ENCODE measurements at regions not wholly inside any gene's neighbourhood (a gene's known extent, or its start where the extent isn't known, plus 50 kb on each side); places are given as distances from the start of the nearest gene placed in this dataset.
"Not testable (repeated sequence)": the region's sequence is repeated elsewhere in the genome, so short reads cannot be mapped to it uniquely, and the experiment has no call there.

DNA sequence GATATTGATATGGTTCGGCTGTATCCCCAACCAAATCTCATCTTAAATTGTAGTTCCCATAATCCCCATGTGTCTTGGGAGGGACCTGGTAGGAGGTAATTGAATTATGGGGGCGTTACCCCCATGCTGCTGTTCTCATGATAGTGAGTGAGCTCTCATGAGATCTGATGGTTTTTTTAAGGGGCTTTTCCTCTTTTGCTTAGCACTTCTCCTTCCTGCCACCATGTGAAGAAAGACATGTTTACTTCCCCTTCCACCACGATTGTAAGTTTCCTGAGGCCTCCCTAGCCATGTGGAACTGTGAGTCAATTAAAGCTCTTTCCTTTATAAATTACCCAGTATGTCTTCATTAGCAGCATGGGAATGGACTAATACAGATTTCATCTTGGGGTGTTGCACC, 358.6 kb downstream of the TXNL1 start:
- DNase-seq (ENCODE audit: low read depth) = not testable (repeated sequence)

DNA sequence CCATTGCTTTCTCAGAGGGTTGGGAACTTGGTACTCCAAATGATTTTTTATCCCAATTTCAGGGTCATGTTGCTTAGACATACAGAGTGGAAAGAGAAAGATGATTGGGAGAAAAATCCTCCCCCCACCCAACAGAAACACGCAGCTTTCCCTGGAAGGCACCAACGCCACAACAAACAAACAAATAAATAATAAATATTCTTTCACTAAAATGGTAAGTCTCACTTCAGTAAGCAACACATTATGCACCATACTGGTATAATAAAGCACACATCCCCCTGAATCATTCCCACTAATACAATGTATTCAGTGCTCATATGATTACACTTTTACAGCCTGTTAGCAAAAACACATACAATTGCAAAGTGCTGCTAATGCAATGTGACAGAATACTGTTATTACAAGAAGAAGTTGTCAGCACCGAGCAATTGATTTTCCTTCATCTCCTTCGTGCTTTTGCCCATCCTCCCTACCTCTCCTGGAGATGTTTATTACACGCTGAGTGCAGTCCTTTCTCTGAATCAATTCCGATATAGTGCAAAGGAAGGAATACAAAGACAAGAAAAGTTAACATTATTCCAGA, 359.9 kb downstream of the TXNL1 start:
- DNase-seq (ENCODE audit: low read depth) = no peak

DNA sequence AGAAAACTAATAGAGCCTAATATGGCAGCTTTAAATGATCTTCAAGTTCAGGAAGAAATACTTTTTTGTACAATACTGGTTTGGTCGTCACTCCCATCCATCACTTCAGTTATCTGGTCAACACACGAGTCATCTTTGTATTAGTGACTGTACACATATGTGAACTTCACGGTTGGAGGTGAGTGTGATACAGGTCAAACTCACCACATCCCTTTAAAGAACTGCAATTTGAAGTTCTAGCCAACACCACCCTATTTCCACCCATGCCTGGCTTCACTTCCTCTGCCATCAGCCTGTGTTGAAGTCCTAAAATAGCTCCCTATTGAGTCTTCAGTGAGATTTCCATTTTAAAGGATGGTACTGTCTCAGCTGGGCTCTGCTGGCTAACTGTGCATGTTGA, 361.9 kb downstream of the TXNL1 start:
- no peak for DNase-seq (ENCODE audit: low read depth)

DNA sequence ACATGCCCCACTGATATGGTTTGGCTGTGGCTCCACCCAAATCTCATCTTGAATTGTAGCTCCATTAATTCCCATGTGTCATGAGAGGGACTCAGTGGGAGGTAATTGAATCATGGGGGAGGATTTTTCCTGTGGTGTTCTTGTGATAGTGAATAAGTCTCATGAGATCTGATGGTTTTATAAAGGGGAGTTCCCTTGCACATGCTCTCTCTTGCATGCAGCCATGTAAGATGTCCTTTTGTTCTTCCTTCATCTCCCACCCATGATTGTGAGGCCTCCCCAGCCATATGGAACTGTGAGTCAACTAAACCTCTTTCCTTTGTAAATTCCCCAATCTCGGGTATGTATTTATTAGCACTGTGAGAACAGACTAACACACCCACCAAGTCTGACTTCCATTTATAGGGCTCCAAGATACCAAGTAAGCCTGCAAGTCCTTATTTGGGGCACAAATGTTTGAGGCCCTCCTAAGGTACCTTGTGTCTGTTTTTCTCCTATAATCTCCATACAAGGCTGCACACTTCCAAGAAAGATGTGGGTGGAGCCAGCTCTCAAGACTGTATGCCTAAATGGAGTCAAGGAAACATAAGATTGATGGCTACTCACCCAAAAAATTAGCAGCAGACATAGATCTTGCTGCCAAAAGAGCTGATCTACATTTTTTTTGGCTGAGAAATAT, 364.7 kb downstream of the TXNL1 start:
- DNase-seq (ENCODE audit: low read depth) = no peak

DNA sequence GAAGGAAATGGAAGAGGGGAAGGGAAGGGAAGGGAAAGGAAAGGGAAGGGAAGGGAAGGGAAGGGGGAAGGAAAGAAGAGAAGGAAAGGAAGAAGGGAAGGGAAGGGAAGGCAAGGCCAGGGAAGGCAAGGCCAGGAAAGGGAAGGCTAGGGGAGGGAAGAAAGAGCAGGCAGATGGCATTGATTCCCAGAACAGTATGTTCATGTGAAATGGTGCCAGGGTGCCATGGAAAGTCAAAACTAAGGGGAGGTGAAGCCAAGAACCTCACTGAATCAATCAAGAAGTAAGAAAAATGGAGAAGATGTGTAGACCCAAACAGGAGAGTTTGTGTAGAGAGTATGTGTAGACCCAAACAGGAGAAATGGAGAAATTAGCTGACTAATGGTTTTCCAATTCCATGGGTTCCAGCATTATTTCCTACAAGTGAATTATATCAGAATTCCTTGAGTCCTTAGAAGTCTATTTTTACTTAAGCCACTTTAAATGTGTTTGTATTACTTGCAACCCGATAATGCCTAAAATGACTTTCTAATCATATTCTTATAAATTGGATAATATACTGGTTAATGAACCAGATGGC, 367.6 kb downstream of the TXNL1 start:
- no peak for DNase-seq (ENCODE audit: low read depth)

DNA sequence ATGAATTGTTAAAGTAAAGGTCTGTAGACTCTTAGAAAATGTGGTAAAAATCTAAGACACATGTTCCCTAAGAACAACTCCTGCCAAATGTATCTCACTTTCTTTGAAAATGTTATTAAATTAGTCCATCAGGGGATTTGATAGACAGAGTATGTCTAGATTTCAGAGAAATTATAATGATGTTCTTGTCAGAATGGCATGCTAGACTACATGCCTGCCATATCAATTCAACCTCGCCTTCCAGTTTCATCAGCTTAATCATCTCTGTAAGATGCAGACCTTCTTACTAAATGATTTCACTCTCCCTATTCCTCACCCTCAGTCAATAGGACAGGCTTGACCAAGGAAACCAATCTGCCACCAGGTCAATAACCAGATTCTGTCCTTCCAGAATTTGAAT, 368.4 kb downstream of the TXNL1 start:
- DNase-seq (ENCODE audit: low read depth) = no peak

DNA sequence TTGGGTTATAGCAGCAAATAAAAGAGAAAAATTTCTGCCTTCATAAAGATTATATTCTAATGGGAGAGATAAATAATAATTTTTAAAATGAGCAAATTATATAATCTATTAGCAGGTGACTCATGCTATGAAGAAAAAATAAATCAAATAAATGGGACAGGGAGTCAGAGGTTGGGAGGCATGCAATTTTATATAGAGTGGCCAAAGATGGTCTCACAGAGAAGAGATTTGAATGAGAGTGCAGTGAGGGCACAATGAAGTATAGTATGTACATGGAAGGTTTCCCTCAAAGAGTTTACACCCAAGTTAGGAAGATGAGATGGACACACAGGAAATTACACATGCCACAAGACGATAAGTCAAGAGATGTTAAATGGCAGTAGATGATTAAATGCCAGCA, 369.4 kb downstream of the TXNL1 start:
- no peak for DNase-seq (ENCODE audit: low read depth)

DNA sequence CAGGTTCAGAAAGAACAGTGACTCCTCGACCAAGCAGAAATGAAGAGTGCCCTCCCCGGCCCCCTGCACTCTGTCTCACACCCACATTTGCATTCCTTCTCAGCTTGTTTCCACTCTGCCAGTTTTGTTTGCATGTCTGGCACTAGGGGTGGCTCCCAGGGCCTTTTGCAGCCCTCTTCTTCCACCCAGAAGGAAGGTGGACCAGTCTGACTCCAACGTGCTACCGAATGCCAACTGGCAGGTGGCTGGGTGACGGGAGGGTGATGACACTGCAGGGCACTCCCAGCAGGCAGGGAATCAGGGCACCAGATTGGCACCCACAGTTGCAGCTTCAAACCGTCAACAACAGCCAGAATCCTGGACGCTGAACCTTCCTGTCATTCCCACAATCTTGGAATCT, 371.1 kb downstream of the TXNL1 start:
- DNase-seq (ENCODE audit: low read depth) = no peak

DNA sequence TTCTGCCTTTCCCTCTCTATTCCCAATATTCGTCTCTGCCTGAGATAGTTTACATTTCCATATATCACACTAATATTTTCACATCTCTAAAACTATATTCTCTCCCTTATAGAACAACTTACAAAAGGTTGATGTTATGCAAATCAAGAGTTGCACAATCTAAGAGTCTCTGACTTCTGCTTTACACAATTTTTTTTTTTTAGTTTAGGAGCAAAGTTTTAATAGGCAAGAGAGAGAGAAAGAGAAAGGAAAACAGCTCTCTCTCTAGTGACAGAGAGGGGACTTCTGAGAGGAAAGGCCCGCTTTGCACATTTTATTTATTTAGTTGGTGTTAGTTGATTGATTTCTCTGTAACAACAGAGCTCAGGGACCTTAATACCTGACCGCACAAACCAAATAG, 380.2 kb downstream of the TXNL1 start:
- no peak for DNase-seq (ENCODE audit: low read depth)

DNA sequence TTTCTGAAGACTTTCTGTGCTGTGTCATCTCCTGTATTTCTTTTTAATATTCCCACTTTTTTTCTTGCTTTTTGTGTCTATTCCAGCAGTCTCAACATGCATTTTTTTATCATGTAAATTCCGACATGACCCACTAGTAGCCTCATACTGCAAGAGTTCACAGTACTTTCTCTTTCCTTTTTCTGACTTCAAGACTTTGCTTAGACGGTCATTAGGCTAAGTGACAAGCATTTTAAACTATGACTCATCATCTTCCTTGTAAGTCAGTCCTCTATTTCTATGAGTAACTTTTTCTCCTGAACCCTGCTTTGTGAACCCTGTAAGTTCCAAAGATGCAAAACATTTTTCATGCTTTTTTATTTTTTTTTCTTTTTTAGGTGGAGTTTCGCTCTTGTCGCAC, 381.2 kb downstream of the TXNL1 start:
- peak; percentile 66 for DNase-seq (ENCODE audit: low read depth)

DNA sequence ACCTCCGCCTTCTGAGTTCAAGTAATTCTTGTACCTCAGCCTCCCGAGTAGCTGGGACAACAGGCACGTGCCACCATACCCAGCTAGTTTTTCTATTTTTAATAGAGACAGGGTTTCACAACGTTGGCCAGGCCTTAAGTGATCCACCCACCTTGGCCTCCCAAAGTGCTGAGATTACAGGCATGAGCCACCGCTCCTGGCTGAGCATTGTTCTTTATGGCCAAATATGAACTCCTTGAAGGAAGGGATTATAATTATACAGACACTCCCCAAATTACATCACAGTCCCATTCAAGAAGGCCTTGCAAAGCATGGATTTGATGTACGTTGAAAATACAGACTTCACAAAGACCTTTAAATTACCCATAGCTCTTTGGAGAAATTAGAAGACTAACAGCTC, 381.7 kb downstream of the TXNL1 start:
- DNase-seq (ENCODE audit: low read depth) = no peak

DNA sequence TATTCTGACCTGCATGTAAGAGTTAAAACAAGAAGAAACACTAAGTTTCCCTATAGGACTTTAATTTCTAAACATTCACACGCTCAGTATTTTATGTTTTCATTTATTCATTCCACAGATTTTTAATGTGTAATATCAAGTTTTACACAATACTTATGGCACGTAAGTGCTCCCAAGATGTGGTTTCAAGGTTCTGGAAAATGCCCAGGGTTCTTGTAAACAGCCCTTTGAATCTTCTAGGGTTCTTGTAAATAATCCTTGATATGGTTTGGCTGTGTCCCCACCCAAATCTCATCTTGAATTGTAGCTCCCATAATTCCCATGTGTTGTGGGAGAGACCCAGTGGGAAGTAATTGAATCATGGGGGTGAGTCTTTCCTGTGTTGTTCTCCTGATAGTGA, 383.0 kb downstream of the TXNL1 start:
- DNase-seq (ENCODE audit: low read depth) = no peak

DNA sequence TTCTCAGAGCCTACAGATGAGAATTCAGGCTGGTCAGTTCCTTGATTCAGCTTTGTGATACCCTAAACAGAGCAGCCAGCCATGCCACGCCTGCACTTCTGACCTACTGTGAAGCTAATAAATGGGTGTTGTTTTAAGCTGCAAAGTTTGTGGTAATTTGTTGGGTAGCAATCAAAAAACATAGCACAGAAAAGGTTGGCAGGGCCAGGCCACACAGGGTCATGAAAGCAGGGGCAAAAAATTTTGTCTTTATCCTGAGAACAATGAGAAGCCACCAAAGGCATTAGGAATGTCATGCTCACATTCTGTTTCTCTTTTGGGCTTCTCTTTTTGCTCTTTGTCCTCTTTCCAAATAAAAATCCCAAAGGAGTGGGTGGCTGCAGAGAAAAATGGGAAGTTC, 385.9 kb downstream of the TXNL1 start:
- DNase-seq (ENCODE audit: low read depth) = no peak

DNA sequence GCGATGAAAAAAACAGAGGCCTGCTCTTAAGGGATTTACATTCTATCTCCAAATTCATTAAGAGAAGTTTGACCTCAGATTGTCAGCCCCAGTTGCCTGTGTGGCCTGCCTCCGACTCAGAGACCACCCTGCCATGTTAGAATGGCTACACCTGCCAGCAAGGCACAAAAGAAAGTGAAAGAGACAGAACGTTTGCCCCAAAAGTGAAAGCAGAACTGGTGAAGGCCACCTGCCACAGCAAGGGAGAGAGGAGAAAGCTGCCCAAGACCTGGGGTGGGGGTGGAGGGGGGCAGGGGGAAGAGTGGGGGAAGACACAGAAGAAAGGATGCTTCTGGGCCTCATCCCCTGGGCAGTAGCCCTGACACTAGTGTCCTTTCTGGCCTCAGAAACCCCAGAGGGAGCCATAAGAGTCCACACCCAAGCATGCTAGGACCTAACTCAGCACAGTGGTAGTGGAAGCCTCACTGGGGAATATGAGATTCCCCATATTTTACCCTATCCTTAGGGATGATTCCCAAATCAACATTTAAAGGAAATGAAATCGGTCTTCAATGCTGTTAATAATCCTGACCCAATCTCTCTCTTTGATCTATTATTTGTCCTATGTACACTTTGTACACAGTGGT, 389.7 kb downstream of the TXNL1 start:
- no peak for DNase-seq (ENCODE audit: low read depth)

DNA sequence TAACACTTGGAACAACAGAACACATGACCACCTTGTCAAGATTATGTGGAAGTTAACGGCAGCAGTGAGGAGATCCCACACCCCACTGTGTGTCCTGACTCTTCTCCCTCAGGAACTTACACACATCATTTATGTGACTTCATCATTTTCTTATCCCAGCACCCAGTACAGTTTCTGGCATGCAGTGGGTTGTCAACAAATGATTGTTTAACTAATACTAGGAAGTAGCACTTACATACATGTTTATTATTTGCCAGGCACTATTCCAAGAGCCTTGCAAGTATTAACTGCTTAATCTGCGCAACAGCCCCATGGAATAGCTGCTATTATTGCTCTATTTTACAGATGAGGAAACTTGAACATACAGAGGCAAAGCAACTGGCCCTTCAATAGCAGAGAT, 391.5 kb downstream of the TXNL1 start:
- no peak for DNase-seq (ENCODE audit: low read depth)

DNA sequence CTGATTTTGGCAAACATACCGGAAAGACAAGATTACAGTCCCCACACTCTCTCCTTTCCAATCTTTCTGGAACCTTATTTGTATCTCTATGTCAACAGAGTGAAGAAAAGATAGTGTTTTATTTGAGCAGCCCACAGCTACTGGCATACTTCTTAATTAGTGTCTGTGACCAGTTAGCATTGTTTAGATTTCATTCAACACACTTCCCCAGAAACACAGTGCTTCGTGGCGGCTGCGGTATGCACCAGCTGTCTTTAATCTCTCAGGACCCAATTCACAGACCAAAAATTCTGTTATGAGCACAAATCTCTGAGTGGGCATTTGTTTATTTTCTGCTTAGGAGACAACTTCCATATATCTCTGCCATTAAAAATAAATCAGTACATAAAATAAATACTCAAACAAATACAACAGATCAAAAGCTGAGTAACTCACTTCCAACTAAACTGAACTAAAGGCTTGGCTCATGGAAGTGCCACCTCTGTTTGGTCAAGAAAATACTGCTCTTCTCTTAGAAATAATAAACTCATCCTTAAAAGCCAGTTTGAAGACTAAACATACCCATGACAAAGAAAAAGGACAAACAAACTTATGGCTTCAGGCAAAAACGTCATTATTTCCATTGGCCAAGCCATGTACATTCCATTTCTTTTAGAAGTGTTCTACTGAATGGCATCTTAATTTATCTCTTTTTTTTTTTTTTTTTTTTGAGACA, 392.4 kb downstream of the TXNL1 start:
- peak; percentile 60 for DNase-seq (ENCODE audit: low read depth)

DNA sequence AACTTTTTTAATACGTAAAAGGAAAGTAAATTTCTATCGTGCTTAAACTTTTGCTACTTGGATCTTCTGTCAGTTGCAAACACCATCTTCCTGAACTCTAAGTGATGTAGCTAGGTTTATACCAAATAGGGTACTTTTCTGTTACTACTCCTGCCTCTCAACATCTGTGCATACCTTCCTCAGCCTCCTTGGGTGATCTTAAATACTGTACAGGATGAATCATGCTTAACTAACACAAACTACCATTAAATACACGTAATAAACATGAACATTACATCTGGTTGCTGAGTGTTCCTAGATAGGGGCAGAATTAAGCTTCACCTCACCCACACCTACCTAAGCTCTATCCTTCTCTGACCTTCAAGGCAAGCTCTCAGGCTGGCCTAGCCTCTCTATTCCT, 398.0 kb downstream of the TXNL1 start:
- no peak for DNase-seq (ENCODE audit: low read depth)

DNA sequence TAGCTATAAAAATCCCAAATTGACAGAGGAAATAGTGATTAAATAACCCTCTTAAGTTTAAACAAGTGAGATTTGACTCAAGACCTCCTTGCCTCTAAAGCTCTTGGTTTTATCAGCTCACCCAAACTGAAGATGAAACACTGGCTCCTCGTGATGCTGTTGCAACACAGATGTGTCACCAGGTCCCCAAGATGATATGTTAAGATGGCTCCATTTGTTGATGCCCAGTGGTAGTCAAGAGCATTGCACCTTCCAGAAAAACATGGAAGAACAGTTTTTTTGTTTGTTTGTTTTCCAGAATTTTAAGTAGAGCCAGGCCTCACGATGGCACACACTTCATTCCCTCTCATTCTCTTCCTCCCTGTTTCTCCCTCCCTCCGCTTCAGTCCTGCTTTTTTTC, 399.8 kb downstream of the TXNL1 start:
- peak; percentile 28 for DNase-seq (ENCODE audit: low read depth)

DNA sequence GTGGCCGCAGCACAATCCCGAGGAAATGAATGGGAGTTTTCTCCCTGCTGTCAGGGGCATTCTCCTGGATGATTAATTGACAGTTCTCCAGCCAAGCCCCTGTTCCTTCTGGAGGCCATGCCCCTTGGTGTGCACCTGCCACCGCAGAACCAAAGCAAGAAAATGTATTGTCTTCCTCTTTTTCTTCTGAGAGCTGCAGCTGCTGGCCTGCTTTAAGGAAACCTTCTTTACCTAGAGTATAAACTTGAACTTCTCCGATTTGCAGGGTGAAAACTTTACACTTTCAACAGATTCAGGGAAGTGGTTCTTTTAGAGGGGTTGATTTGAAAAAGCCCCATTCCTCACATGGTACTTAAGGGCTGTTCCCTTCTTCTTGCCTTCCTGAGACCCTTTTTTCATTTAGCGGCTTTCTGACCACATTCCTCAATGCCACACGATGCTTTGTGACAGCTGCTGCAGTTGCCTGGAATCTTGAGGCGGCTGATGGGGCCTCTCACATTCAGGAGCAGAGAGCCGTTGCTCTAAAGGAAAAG, 402.8 kb downstream of the TXNL1 start:
- DNase-seq (ENCODE audit: low read depth) = peak; percentile 90

DNA sequence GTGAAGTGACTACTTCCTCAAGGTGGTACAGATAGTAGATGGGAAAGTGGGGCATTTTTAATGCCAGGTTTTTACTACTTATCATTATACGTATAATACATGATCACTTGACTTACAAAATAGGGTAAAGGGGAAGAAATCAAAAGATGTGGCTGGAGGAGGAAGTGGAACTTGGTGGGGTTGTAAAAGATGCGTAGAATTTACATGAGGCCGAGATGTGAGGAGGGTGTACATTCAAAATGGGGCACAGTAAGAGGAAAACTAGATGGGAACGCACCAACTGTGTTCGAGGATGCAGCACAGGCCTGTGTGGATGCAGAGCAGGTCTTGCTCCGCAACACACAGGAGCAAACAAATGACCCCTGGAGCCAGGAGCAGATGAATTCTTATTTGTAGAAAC, 403.3 kb downstream of the TXNL1 start:
- DNase-seq (ENCODE audit: low read depth) = no peak

DNA sequence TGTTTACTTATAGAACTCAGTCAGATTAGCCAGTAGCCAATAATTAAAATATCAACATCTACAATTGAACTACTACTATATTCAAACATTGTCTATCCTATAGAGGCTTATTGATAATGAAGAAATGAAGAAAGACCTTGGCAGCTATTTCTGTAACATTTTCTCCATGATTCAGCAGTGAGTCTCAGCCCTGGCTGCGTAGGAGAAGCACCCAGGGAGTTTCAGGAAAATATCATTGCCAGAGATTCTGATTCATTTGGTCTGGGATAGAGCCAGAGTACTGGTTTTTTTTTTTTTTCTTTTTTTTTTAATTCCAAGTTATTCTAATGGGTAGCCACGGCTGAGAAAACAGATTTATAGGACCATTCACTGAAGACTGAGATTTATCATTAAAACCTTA, 404.8 kb downstream of the TXNL1 start:
- peak; percentile 86 for DNase-seq (ENCODE audit: low read depth)

DNA sequence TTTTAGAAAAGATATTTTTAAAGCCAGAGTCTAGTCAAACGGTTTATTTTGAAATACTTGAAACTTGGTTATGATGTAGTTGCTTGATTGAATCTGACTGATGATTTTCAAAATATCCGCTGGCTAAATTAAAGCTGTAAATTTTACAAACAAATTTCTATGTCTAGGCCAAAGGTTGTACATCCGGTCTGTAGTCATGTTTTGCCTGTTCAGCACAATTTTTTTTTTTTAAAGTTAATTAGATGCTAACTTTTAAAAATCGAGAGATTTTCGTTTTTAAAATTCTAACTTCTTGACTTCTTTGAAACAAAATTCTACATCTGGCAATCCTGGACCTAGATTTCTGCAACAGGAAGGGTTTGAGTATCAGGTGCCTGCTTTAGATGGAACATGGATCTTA, 412.4 kb downstream of the TXNL1 start:
- no peak for DNase-seq (ENCODE audit: low read depth)

Measured in LHCN-M2 (cell line).